ENCODE measurements at regions not wholly inside any gene's neighbourhood (a gene's known extent, or its start where the extent isn't known, plus 50 kb on each side); places are given as distances from the start of the nearest gene placed in this dataset.

DNA sequence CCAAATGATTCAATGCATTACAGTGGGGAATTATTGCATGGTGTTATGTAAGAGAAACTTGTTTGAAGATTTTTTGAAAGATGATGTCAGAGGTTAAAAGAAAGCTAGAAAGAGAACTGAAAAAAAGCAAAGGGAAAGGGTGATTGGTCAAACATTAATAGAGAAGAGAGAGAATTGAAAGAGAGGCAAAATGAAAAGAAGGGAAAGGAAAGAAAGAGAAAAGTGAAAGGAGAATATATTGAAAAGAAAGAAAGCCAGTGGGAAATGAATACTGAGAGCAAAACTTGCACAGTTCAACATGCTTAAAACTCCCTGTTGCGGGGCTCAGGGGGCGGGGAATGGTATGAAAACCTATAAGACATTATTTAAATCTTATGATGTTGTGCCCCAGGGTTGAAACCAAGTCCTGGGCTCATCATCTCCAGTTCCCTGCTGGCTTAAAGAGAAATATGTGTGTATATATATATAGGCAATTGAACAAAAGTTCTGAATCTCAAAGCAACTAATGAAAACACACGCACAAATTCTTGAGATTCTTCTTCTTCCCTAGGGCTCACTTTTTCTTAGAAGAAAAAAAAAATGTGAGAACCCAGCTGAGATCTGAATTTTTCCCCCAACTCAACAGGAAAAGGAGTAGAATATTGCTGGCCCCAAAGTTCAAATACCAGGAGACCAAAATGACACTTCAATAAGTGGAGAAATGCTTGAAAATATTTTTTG lies 2045.9 kb upstream of the CELF4 start:
- no peaks in the 10 kb centered on the region for H3K27me3 ChIP-seq (ENCODE audit: control insufficient read depth in 4 of 4, insufficient read depth in 4 of 4, low read length in 3 of 4)
- H3K27ac ChIP-seq (ENCODE audit: low read depth in 1 of 2, low read length in 2 of 2): no peak overlapping the region
- no peaks in the 10 kb centered on the region for H3K36me3 ChIP-seq (ENCODE audit: control insufficient read depth in 4 of 4, insufficient read depth in 3 of 4, low read depth in 1 of 4, low read length in 3 of 4)
- TF ChIP-seq TAF1 (conservative IDR thresholded peaks at IDR 0.05) (no peak), HNF4G (IDR thresholded peaks at IDR 0.05) (no peak), JUND (IDR thresholded peaks at IDR 0.05) (no peak), RXRA (IDR thresholded peaks at IDR 0.05) (no peak), FOXA2 (IDR thresholded peaks at IDR 0.05) (no peak), SP1 (IDR thresholded peaks at IDR 0.05) (no peak)
- no peaks in the 10 kb centered on the region for H3K9me3 ChIP-seq (ENCODE audit: control insufficient read depth in 4 of 4, low read length in 3 of 4)
- no peaks in the 10 kb centered on the region for H3K4me1 ChIP-seq (ENCODE audit: control insufficient read depth in 4 of 4, insufficient read depth in 4 of 4, low read length in 3 of 4)
- 86% methylated on average over 3 of the region's 3 CpGs for WGBS
- no peak for DNase-seq (ENCODE audit: low spot score)
- no peak overlapping the region for H3K4me3 ChIP-seq (ENCODE audit: low read depth in 1 of 3, low read length in 3 of 3)
- no peak overlapping the region for H3K9ac ChIP-seq (ENCODE audit: low read depth in 1 of 2, low read length in 2 of 2)

DNA sequence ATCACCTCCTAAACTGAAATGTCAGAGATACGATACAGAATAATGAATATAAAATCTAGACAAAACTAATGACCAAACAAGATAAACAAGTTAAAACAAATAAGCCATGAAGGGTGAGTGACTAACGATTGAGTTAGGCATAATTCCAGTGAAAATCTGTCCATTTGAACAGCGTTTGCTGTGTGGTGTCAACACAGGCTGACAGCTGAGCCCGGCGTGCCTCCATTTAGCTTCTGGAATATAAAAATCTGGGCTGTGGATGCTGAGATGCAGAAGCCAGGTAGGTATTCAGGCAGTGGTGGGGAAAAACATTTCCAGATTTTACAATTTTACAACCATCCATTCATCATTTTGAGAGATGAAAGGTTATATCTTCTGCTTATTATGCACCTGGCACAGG lies 2041.4 kb upstream of the CELF4 start:
- no peak overlapping the region for H3K27ac ChIP-seq (ENCODE audit: low read depth in 1 of 2, low read length in 2 of 2)
- TF ChIP-seq YY1 (IDR thresholded peaks at IDR 0.05) (no peak), GABPA (IDR thresholded peaks at IDR 0.05 in 1 of 2, conservative IDR thresholded peaks at IDR 0.05 in 1 of 2) (no peak), RAD21 (IDR thresholded peaks at IDR 0.05) (no peak), JUND (IDR thresholded peaks at IDR 0.05) (no peak)
- TF ChIP-seq, protein P1, sequence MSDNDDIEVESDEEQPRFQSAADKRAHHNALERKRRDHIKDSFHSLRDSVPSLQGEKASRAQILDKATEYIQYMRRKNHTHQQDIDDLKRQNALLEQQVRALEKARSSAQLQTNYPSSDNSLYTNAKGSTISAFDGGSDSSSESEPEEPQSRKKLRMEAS (IDR thresholded peaks at IDR 0.05): no peak
- TF ChIP-seq, protein P2, sequence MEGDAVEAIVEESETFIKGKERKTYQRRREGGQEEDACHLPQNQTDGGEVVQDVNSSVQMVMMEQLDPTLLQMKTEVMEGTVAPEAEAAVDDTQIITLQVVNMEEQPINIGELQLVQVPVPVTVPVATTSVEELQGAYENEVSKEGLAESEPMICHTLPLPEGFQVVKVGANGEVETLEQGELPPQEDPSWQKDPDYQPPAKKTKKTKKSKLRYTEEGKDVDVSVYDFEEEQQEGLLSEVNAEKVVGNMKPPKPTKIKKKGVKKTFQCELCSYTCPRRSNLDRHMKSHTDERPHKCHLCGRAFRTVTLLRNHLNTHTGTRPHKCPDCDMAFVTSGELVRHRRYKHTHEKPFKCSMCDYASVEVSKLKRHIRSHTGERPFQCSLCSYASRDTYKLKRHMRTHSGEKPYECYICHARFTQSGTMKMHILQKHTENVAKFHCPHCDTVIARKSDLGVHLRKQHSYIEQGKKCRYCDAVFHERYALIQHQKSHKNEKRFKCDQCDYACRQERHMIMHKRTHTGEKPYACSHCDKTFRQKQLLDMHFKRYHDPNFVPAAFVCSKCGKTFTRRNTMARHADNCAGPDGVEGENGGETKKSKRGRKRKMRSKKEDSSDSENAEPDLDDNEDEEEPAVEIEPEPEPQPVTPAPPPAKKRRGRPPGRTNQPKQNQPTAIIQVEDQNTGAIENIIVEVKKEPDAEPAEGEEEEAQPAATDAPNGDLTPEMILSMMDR (IDR thresholded peaks at IDR 0.05; ENCODE audit: low read depth, low read length, missing input control): no peak
- no peaks in the 10 kb centered on the region for H3K4me1 ChIP-seq (ENCODE audit: control insufficient read depth in 4 of 4, insufficient read depth in 4 of 4, low read length in 3 of 4)
- H3K36me3 ChIP-seq (ENCODE audit: control insufficient read depth in 4 of 4, insufficient read depth in 3 of 4, low read depth in 1 of 4, low read length in 3 of 4): no peaks in the 10 kb centered on the region
- WGBS: 62% methylated on average over 5 of the region's 5 CpGs
- no peaks in the 10 kb centered on the region for H3K27me3 ChIP-seq (ENCODE audit: control insufficient read depth in 4 of 4, insufficient read depth in 4 of 4, low read length in 3 of 4)
- H3K9ac ChIP-seq (ENCODE audit: low read depth in 1 of 2, low read length in 2 of 2): no peak overlapping the region
- H3K4me3 ChIP-seq (ENCODE audit: low read depth in 1 of 3, low read length in 3 of 3): no peak overlapping the region
- H3K9me3 ChIP-seq (ENCODE audit: control insufficient read depth in 4 of 4, low read length in 3 of 4): no peaks in the 10 kb centered on the region
- no peak for DNase-seq (ENCODE audit: low spot score)

DNA sequence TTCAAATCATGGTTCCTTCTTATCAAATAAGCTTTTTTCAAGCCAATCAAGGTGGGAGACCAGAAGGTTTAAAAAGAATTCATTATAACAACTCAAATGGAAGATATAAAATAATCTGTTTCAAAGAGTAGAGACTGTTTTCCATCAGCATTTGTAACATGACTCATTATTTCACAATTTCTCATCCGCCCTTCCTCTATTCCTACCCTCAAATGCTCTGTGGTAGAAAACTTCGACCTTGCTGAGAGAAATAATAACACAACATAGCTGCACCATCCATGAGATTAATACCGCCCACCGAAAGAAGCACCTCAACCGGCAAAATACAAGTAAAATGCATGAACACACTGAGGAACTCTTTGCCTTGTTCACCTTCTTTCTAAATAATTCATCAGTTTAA lies 2039.2 kb upstream of the CELF4 start:
- TF ChIP-seq TAF1 (conservative IDR thresholded peaks at IDR 0.05) (no peak), NR2F2 (IDR thresholded peaks at IDR 0.05) (no peak), EGR1 (IDR thresholded peaks at IDR 0.05; ENCODE audit: low read depth in 2 of 2) (no peak), GABPA (IDR thresholded peaks at IDR 0.05 in 1 of 2, conservative IDR thresholded peaks at IDR 0.05 in 1 of 2) (no peak)
- no peaks in the 10 kb centered on the region for H3K9me3 ChIP-seq (ENCODE audit: control insufficient read depth in 4 of 4, low read length in 3 of 4)

More for the DNA sequence above, 2039.2 kb upstream of the CELF4 start:
- DNase-seq (ENCODE audit: low spot score): no peak
- no peaks in the 10 kb centered on the region for H3K27me3 ChIP-seq (ENCODE audit: control insufficient read depth in 4 of 4, insufficient read depth in 4 of 4, low read length in 3 of 4)
- H3K4me3 ChIP-seq (ENCODE audit: low read depth in 1 of 3, low read length in 3 of 3): no peak overlapping the region
- H3K36me3 ChIP-seq (ENCODE audit: control insufficient read depth in 4 of 4, insufficient read depth in 3 of 4, low read depth in 1 of 4, low read length in 3 of 4): no peaks in the 10 kb centered on the region
- no peak overlapping the region for H3K9ac ChIP-seq (ENCODE audit: low read depth in 1 of 2, low read length in 2 of 2)
- no peaks in the 10 kb centered on the region for H3K4me1 ChIP-seq (ENCODE audit: control insufficient read depth in 4 of 4, insufficient read depth in 4 of 4, low read length in 3 of 4)
- WGBS: 85% methylated on average over 5 of the region's 5 CpGs
- no peak overlapping the region for H3K27ac ChIP-seq (ENCODE audit: low read depth in 1 of 2, low read length in 2 of 2)

Measured in liver (tissue), 8 donors.